ENCODE measurements at regions not wholly inside any gene's neighbourhood (a gene's known extent, or its start where the extent isn't known, plus 50 kb on each side); places are given as distances from the start of the nearest gene placed in this dataset.

GRCh38 chr10:81027706-81028105 is 490.0 kb downstream of the SH2D4B start:
- in situ Hi-C loops (cut with MboI; ENCODE audit: low sequenced_read_pairs in 4 of 4) (no loop called here), intact Hi-C loops (cut with DNase I; ENCODE audit: low total_unique reads) (no loop called here)

GRCh38 chr10:81031774-81032173 is 494.1 kb downstream of the SH2D4B start:
- no peak overlapping the region for H3K27ac ChIP-seq
- ATAC-seq (no peak), DNase-seq (no peak)
- no peaks in the 10 kb centered on the region for H3K4me1 ChIP-seq
- H3K27me3 ChIP-seq = no peaks in the 10 kb centered on the region
- in situ Hi-C loops (cut with MboI; ENCODE audit: low sequenced_read_pairs in 4 of 4) = no loop called here
- intact Hi-C loops (cut with DNase I; ENCODE audit: low total_unique reads) = no loop called here
- TF ChIP-seq POLR2A (IDR thresholded peaks at IDR 0.05) (no peak), CTCF (IDR thresholded peaks at IDR 0.05 in 4 of 5, conservative IDR thresholded peaks at IDR 0.05 in 1 of 5) (no peak)
- H3K9me3 ChIP-seq = peaks cover 0 to under 1% (median 0%) of the 10 kb centered on the region in 3 donors
- no peaks in the 10 kb centered on the region for H3K36me3 ChIP-seq
- H3K4me3 ChIP-seq = no peak overlapping the region

More at GRCh38 chr10:81027706-81028105, 490.0 kb downstream of the SH2D4B start:
- Histone ChIP-seq H3K27ac (no peak overlapping the region), H3K4me3 (no peak overlapping the region), H3K27me3 (no peaks in the 10 kb centered on the region), H3K9me3 (no peaks in the 10 kb centered on the region), H3K36me3 (no peaks in the 10 kb centered on the region), H3K4me1 (no peaks in the 10 kb centered on the region)
- TF ChIP-seq CTCF (IDR thresholded peaks at IDR 0.05 in 4 of 5, conservative IDR thresholded peaks at IDR 0.05 in 1 of 5) = no peak
- TF ChIP-seq POLR2A (IDR thresholded peaks at IDR 0.05) = no peak
- ATAC-seq = no peak
- DNase-seq = no peak

- H3K4me3 ChIP-seq = no peak overlapping the region
- ATAC-seq (no peak), DNase-seq (no peak)
- in situ Hi-C loops (cut with MboI; ENCODE audit: low sequenced_read_pairs in 4 of 4) = no loop called here
- TF ChIP-seq POLR2A (IDR thresholded peaks at IDR 0.05) = no peak
- TF ChIP-seq CTCF (IDR thresholded peaks at IDR 0.05 in 4 of 5, conservative IDR thresholded peaks at IDR 0.05 in 1 of 5) = no peak
- intact Hi-C loops (cut with DNase I; ENCODE audit: low total_unique reads) = no loop called here
- H3K9me3 ChIP-seq = peaks cover 0 to 5% (median 0%) of the 10 kb centered on the region in 3 donors
- no peaks in the 10 kb centered on the region for H3K36me3 ChIP-seq
- H3K27me3 ChIP-seq = no peaks in the 10 kb centered on the region
- no peak overlapping the region for H3K27ac ChIP-seq
- no peaks in the 10 kb centered on the region for H3K4me1 ChIP-seq
Measured at GRCh38 chr10:81034383-81034782, 496.7 kb downstream of the SH2D4B start.

- Histone ChIP-seq H3K27ac (no peak overlapping the region), H3K4me3 (no peak overlapping the region), H3K4me1 (no peaks in the 10 kb centered on the region), H3K27me3 (no peaks in the 10 kb centered on the region), H3K36me3 (no peaks in the 10 kb centered on the region), H3K9me3 (peaks cover 0 to 5% (median 0%) of the 10 kb centered on the region in 3 donors)
- intact Hi-C loops (cut with DNase I; ENCODE audit: low total_unique reads) = no loop called here
- in situ Hi-C loops (cut with MboI; ENCODE audit: low sequenced_read_pairs in 4 of 4) = no loop called here
- ATAC-seq (no peak), DNase-seq (no peak)
- TF ChIP-seq POLR2A (IDR thresholded peaks at IDR 0.05) (no peak), CTCF (IDR thresholded peaks at IDR 0.05 in 4 of 5, conservative IDR thresholded peaks at IDR 0.05 in 1 of 5) (no peak)
Measured at GRCh38 chr10:81036257-81036656, 498.6 kb downstream of the SH2D4B start.

GRCh38 chr10:81040031-81040430 is 502.3 kb downstream of the SH2D4B start:
- in situ Hi-C loops (cut with MboI; ENCODE audit: low sequenced_read_pairs in 4 of 4) = no loop called here
- intact Hi-C loops (cut with DNase I; ENCODE audit: low total_unique reads) = no loop called here
- DNase-seq = no peak

More at GRCh38 chr10:81040031-81040430, 502.3 kb downstream of the SH2D4B start:
- H3K27ac ChIP-seq = no peak overlapping the region
- no peaks in the 10 kb centered on the region for H3K36me3 ChIP-seq
- H3K4me1 ChIP-seq = no peaks in the 10 kb centered on the region
- H3K4me3 ChIP-seq = no peak overlapping the region
- TF ChIP-seq CTCF (IDR thresholded peaks at IDR 0.05 in 4 of 5, conservative IDR thresholded peaks at IDR 0.05 in 1 of 5) = no peak
- TF ChIP-seq POLR2A (IDR thresholded peaks at IDR 0.05) = no peak
- no peak for ATAC-seq
- no peaks in the 10 kb centered on the region for H3K27me3 ChIP-seq
- peaks cover 0 to 5% (median 0%) of the 10 kb centered on the region in 3 donors for H3K9me3 ChIP-seq
